ENCODE measurements at regions not wholly inside any gene's neighbourhood (a gene's known extent, or its start where the extent isn't known, plus 50 kb on each side); places are given as distances from the start of the nearest gene placed in this dataset.

DNA sequence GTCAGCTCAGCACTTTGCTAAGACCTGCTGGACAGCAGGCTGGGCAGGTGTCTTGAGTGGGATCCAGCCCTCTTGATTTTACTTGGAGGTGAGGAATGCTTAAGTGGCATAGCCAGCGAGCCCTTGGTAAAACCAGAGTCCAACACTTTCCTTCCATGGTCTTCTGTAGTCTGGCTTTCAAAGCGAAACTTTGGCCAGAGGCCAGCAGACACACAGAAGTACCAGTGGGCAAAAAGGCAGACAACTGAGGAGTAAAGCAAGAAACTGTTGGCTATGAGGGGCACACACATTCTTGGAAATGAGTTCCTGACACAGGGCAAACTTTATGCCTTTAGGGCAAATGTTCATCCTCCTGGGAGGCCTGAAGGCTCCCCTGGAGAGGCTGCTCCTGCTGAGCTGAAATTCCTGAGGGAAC lies 281.0 kb upstream of the POU3F1 start:
- no peaks in the 10 kb centered on the region for H3K36me3 Mint-ChIP-seq (ENCODE audit: insufficient read depth, unreplicated experiment)
- no peak overlapping the region for H3K4me3 Mint-ChIP-seq (ENCODE audit: unreplicated experiment)
- no peak for TF ChIP-seq CTCF (IDR thresholded peaks at IDR 0.05; ENCODE audit: unreplicated experiment)
- H3K9me3 Mint-ChIP-seq (ENCODE audit: unreplicated experiment): no peaks in the 10 kb centered on the region
- POLR2A ChIA-PET: interaction anchor here (0.7 kb wide), 1 partner anchor 91 kb away, joined by 3 read pairs; no protein-coding TSS in a partner anchor
- H3K4me1 Mint-ChIP-seq (ENCODE audit: insufficient read depth, unreplicated experiment): no peaks in the 10 kb centered on the region
- BruUV-seq (replicated peaks): no TSS peak
- intact Hi-C loops (cut with micrococcal nuclease): no loop called here
- CTCF ChIA-PET: no interaction called here
- peaks cover 43% of the 10 kb centered on the region for H3K27me3 Mint-ChIP-seq (ENCODE audit: insufficient read depth, unreplicated experiment)
- no peak overlapping the region for H3K27ac Mint-ChIP-seq (ENCODE audit: low read depth, unreplicated experiment)
- DNase-seq (ENCODE audit: unreplicated experiment): no peak

- Mint-ChIP-seq H3K27me3 (ENCODE audit: insufficient read depth, unreplicated experiment) (peaks cover 51% of the 10 kb centered on the region), H3K4me1 (ENCODE audit: insufficient read depth, unreplicated experiment) (no peaks in the 10 kb centered on the region), H3K36me3 (ENCODE audit: insufficient read depth, unreplicated experiment) (no peaks in the 10 kb centered on the region), H3K9me3 (ENCODE audit: unreplicated experiment) (no peaks in the 10 kb centered on the region), H3K27ac (ENCODE audit: low read depth, unreplicated experiment) (no peak overlapping the region), H3K4me3 (ENCODE audit: unreplicated experiment) (no peak overlapping the region)
- no peak for DNase-seq (ENCODE audit: unreplicated experiment)
- no TSS peak for BruUV-seq (replicated peaks)
- ChIA-PET POLR2A (no interaction called here), CTCF (interaction anchor here (0.7 kb wide), 1 partner anchor 290 kb away, joined by 3 read pairs; no protein-coding TSS in a partner anchor)
- intact Hi-C loops (cut with micrococcal nuclease): no loop called here
- no peak for TF ChIP-seq CTCF (IDR thresholded peaks at IDR 0.05; ENCODE audit: unreplicated experiment)
These were observed 280.3 kb upstream of the POU3F1 start for GRCh38 chr1:38326856-38327255.

GRCh38 chr1:38326135-38326534 lies 279.5 kb upstream of the POU3F1 start:
- TF ChIP-seq CTCF (IDR thresholded peaks at IDR 0.05; ENCODE audit: unreplicated experiment): no peak
- H3K9me3 Mint-ChIP-seq (ENCODE audit: unreplicated experiment): no peaks in the 10 kb centered on the region
- peaks cover 58% of the 10 kb centered on the region for H3K27me3 Mint-ChIP-seq (ENCODE audit: insufficient read depth, unreplicated experiment)
- no TSS peak for BruUV-seq (replicated peaks)
- DNase-seq (ENCODE audit: unreplicated experiment): no peak
- H3K27ac Mint-ChIP-seq (ENCODE audit: low read depth, unreplicated experiment): no peak overlapping the region
- no peak overlapping the region for H3K4me3 Mint-ChIP-seq (ENCODE audit: unreplicated experiment)
- intact Hi-C loops (cut with micrococcal nuclease): no loop called here
- no peaks in the 10 kb centered on the region for H3K4me1 Mint-ChIP-seq (ENCODE audit: insufficient read depth, unreplicated experiment)
- ChIA-PET POLR2A (no interaction called here), CTCF (interaction anchor here (0.8 kb wide), 1 partner anchor 120 kb away, joined by 4 read pairs; no protein-coding TSS in a partner anchor)
- H3K36me3 Mint-ChIP-seq (ENCODE audit: insufficient read depth, unreplicated experiment): no peaks in the 10 kb centered on the region

- Mint-ChIP-seq H3K4me3 (ENCODE audit: unreplicated experiment) (no peak overlapping the region), H3K36me3 (ENCODE audit: insufficient read depth, unreplicated experiment) (no peaks in the 10 kb centered on the region), H3K27ac (ENCODE audit: low read depth, unreplicated experiment) (no peak overlapping the region), H3K9me3 (ENCODE audit: unreplicated experiment) (no peaks in the 10 kb centered on the region), H3K4me1 (ENCODE audit: insufficient read depth, unreplicated experiment) (no peaks in the 10 kb centered on the region), H3K27me3 (ENCODE audit: insufficient read depth, unreplicated experiment) (peaks cover 55% of the 10 kb centered on the region)
- no TSS peak for BruUV-seq (replicated peaks)
- intact Hi-C loops (cut with micrococcal nuclease): no loop called here
- TF ChIP-seq CTCF (IDR thresholded peaks at IDR 0.05; ENCODE audit: unreplicated experiment): no peak
- ChIA-PET CTCF (interaction anchor here (0.5 kb wide), 1 partner anchor 269 kb away, joined by 4 read pairs; no protein-coding TSS in a partner anchor), POLR2A (no interaction called here)
- DNase-seq (ENCODE audit: unreplicated experiment): no peak
These were observed 266.2 kb upstream of the POU3F1 start for GRCh38 chr1:38312753-38313152.
